GM19467 (cell line): ENCODE measurements at regions not wholly inside any gene's neighbourhood (a gene's known extent, or its start where the extent isn't known, plus 50 kb on each side); places are given as distances from the start of the nearest gene placed in this dataset.
"Not testable (repeated sequence)": the region's sequence is repeated elsewhere in the genome, so short reads cannot be mapped to it uniquely, and the experiment has no call there.

Experiments
- ATAC-seq: cut with Tn5 transposase; IDR thresholded peaks from one replicate; pipeline ENCODE4 v1.9.1; 2021; ENCODE audit warnings: mild to moderate bottlenecking, moderate library complexity; ENCODE audit not compliant: unreplicated experiment

DNA sequence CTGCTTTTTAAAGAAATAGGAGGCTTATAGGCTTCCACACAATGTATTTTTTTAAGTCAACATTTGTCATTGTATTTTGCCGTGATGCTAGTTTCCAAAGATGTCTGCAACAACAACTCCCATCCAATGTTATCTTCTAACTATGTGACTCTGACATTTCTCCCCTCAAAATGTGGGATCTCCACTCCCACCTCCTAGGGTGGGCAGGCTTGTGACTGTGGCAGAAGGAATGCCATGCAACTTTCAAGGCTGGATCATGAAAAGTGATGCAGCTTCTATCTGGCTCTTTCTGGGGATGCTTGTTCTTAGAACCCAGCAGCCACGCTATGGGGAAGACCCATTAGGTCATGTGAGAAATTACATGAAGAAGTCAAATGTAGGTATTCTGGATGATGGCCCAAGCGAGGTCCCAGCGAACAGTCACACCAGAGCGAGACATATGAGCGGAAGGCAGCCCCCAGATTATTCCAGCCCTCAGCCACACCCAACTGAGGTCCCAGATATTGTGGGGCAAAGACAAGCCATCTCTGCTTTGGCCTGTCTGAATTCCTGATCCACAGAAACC is 124.3 kb downstream of the BDH1 start:
- no peak for ATAC-seq

DNA sequence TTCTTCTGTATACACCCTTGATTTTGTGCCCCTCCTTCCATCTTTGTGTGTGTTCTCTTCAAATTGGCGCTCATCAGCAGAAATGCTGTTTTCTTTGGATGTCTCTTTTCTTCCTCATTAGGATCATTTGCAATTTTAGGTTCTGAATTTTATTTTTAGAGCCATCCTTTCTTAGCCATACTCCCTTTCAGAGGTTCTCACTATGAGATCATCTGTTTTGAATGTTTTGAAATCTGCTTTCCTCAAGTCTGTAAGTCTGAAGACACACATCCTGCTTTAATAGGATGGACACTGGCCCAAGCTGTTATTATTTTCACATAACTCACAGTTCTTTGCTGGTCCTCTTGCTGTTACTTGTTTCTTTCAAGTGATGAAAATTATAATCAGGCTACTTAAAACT is 124.8 kb downstream of the BDH1 start:
- ATAC-seq, result no peak

DNA sequence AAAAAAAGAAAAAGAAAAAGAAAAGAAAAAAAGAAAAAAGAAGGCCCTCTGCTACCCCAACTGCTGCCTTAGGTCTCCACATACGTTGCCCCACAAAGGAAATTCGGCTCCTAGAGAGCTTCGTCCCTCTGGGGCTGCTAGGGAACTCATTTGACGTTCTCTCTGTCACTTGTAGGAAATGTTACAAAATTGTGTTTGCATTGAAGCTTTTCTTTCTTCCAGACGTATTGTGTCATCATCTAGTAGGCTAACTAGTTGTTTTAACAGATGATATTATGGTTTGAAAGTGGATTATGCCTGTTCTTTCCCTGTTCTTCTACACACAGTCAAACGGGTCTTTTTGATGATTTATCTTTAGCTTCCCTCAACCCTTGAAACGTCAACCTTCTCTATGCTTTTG is 125.3 kb downstream of the BDH1 start:
- no peak for ATAC-seq

DNA sequence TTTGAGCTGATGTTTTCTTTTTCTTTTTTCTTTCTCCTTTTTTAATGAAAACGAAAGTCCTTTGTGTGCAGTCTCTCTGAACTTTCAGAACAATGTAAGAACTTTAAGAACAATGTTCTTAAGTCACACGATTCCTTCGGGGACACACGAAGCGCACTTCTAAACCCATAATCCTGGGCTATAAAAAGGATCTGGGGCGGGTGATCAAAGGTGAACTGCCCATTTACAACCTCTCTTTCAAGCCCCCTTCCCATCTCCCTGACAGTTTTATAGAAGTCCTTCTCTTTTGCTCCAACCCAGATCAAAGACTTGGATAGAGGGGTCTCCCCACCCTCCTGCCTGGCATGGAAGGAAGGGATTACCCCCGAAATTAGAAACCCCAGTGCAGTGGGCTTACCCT is 126.8 kb downstream of the BDH1 start:
- no peak for ATAC-seq

DNA sequence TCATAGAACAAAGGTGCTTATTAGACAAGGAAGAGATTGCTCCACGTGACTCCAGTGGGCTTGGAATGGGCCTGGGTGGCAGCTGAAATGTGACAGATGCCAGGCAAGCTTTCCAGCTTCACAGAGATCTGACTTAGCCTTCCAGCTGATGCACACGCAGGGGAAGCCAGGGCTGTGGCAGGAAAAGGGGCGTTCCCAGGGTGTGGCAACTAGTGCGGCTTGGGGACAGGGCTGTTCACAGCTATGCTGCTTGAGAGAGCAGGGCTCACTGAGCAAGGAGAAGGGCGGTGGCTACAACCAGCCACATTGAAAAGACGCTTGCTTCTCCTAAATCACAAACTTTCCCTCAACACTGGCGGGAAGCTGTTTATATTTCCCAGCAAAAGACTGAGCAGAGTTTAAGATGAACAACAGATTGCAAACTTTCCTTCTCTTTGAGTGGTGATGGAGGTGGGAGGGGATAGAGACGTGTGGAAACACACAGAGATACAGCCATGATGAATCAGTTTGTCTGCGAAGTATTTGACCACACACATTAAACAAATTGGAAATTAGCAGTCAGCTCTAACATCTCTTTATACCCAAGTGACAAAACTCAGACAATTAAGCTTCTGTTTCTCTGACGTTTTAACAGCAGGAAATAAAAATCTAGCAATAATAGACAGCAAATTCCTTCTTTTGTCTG is 127.5 kb downstream of the BDH1 start:
- no peak for ATAC-seq

DNA sequence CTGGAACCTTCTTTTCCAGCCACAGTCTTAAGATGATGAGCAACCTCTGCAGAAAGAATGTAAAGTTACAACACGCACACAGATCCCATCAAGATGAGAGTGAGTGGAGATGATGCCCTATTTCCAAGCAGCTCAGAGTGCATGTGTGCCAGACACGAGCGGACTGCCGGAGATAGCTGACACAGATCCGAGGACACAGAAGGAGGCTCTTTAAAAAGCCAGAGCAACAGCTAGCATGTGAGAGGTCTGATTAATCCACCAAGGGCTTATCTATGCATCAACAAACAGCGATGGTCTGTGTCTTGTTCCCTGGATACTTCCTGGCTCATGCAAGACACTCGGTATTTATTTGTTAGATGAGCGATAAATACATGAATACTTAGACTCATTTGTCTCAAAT is 128.6 kb upstream of the DLG1 start:
- no peak for ATAC-seq

DNA sequence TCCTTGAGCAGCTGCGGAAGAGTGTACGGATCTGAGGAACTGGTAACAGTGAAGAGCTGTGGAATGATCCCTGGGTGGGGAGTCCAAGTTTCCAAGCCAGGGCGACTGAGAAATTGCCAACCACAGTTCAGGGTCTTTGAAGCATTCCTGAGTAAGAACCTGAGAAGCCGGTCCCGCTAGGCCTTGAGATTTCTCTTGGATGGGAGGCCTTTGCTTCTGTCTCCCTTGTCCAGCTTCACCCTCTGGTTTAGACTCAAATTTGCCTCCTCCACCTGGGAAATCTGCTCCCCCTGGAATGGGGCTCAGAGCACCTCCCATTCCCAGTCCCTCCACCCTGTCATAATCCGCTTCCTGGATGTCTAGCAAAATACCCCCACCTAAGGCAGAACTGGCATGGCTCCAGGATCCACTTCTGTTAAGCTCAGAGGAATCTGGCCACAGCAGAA is 127.7 kb upstream of the DLG1 start:
- no peak for ATAC-seq

DNA sequence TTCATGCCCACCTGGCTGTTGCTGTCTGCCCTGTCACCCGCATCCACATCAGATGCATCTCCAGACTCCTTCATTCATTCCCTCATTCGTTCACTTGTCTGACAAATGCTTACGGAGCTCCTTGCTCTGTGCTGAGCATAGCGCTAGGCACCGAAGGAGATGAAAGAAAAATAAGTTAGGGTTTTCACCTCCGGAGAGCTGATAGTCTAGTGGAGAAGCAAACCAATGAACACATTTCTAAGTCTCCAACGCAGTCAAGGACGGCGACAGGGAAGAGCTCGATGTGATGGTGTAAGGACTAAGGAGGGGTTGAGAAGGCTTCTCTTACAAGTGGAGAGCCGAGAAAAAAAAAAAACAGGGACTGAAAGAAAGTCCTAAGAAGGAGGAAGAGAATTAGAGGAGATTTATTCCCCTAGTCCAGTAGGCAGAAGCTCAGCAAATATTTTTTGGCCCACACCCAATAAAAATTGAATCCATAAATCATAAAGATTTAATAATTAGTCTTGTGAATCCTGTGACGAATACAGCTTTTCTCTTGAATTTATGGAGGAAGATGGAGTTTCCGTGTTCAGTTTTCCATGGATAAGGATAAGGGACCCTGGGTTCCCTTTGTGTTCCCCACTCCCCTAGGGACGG is 127.2 kb upstream of the DLG1 start:
- no peak for ATAC-seq

DNA sequence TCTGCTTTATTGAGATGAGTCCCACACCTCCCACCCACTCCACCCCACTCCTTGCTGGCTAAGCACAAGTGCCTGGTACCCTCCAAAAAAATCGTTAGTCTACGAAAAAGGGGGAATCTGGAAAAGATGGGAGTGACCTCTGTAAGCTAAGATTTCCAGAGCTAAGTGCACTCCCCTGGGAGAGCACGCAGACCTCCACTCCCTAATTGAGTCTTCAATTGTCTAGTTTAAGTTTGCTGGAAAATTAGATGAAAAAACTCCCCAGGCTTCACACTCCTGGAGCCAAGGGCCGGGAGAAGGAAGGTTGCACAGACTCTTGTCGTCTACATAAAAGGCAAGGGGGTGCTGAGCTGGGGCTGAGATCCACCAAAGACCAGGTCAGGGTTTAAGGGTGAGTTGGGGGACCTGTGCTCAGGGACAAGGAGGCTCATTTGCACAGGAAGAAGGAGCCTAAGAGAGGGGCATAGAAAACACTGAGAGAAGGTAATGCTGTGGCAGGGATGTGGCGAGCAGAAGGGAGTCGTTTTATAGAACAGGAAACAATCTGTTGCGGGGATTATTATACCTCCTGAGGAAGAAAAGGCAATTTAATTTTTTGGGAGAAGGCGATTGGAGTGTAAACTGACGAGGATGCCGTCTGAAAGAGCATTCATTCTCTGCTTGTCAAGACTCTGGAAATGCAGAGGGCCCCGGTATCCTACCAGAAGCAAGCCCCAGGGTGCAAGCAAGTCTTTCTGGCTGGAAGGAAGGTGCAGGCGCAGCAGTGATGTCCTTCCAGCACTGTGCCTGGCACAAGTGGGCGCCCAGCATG is 126.5 kb upstream of the DLG1 start:
- no peak for ATAC-seq

DNA sequence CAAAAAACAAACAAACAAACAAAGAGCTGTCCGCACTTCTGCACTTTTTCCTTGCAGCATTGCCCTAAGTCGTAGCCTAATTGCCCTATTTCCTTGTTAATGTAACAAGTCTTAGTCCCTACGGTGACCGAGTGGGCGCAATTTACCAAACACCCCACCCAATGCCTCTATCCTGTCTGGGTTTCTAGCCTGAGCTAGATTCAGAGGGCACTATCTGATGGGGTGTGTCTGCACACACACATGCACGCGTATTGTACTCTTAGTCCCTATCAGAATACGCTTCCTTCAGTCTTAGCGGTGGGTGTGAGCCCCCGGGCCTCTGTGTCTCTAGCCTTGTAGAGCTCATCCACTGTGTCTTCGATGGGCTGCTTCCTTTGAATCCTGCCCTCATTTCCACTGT is 125.9 kb upstream of the DLG1 start:
- no peak for ATAC-seq

DNA sequence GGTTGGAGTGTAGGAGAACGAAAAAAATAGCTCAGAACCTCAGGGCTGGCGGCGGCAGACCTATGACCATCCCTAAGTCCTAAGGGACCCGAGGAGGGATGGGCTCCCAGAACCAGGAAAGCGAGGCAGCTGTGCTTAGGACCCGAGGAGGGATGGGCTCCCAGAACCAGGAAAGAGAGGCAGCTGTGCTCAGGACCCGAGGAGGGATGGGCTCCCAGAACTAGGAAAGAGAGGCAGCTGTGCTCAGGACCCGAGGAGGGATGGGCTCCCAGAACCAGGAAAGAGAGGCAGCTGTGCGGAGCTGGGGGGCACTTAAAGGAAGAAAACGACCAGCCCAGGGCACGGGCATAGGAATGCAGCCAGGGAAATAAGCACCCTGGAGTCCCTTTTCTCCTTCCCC is 125.0 kb upstream of the DLG1 start:
- ATAC-seq, result no peak

DNA sequence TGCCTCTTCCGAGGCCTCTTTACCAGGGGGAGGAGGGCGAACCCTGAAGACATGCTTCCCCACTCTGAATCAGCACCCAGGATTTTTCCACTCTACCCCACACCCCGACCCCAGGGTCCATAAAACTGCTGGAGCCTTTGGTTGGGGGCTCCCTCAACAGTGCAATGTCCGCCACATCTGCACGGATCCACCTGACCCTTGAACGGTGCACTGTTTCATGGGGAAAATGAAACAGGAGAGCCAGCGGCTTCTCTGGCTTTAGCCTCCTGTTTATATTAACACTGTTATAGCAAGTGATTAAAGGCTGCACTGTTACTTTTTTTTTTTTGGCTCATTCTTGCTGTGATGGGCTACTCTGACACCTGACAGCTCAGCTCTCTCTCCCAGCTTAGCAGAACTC is 124.1 kb upstream of the DLG1 start:
- ATAC-seq, result no peak

DNA sequence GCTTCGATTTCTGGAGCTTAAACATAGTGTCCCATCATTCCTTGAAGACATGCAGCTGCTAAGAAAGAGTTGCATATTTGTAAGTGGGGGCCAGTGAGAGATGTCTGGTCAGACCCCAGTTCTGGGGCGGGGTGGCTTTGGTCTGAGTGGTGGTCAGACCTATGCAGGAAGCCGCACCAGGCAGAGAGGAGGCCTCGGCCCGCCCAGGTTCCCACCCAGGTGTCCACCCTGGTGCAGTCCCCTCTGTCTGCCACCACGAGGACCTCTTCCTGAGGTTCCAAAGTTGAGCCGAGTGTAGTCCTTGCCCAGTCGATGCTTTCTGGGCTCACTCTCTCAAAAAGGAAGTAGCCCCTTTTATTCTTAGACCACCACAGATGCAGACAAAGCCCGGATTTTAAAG is 122.6 kb upstream of the DLG1 start:
- no peak for ATAC-seq

DNA sequence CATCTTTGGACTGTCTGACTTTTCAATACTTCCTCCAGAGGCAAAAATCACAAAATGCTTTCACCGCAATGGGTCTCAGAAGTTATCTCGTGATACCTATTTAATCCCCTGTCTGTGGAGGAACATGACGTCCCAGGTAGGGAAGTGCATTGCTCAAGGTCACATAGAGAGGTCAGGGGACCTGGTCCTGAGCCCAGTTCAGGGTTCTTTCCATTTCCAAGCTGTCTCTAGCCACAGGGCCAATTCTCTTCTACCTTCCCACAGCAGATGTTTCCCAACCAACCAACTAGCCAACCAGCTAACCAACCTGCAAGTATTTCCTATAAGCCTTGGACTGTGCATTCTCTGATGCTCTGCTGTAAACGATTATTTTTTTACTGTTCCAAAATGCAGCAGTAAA is 122.2 kb upstream of the DLG1 start:
- no peak for ATAC-seq

DNA sequence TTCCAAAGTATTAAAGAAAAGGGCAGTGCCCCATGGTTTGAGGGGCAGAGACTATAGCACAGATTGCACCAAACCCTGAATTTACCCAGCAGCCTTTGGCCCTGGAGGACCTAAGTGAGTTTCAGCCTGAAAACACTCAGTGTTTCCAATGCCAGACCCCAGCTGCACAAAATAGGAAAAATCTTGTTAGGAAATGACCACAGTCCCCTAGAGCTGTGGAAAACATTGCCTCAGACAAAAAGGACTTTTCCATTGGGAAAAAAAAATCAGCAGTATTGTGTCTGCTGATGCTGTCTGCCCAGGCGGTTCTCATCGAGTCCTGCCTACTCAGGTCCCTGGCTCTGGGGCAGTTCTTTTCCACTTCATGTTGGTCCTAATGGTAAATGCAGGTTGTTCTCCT is 121.7 kb upstream of the DLG1 start:
- ATAC-seq, result no peak

DNA sequence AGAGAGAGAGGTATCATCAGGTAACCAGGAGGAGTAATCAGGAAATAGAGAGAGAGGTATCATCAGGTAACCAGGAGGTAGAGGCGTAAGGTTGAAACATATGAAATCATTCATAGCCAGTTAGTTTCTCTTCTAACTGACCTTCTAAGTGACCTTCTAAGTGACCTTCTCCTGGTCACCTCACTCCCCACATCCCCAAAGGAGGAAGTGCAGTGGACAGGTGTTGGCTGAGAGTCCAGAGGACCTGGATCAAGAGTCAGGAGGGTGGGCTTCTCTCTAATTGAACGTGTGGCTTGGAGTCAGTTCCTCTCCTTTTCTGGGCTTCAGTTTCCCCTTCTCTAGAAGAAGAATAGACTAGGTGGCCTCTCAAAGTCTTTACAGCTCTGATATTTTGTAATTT is 121.3 kb upstream of the DLG1 start:
- no peak for ATAC-seq

DNA sequence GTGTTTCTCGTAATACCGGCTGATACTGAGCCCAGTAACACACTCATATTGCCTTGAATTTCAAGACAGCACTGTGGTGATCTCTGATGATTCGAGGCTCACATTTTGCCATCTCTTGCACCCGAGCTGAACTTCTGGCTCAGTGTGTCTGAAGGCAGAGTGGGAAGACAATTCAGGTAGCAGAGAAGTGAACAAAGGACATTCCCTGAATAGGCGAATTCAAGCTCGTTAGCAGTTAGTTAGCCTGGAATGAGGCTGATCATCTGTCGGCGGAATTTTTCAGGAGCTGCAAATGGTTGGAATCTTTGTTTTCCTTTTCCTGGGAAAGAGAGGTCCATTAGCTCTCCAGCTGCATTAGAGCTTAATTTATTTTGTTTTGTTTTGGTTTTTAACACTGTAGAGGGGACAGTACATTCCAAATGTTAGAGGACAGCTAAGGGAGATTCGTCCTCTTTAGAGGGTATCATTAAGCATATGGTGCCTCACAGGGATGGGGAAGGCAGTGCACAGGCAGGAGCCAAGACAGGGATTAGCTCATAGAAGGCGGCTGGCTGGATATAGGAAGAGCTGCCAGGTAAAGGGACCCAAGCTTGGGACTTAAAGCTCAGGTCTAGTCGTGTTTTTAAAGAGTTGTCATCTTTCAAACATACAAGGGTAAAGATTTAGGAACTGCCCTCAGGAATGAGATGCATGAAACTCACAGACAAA is 119.7 kb upstream of the DLG1 start:
- ATAC-seq, result no peak

DNA sequence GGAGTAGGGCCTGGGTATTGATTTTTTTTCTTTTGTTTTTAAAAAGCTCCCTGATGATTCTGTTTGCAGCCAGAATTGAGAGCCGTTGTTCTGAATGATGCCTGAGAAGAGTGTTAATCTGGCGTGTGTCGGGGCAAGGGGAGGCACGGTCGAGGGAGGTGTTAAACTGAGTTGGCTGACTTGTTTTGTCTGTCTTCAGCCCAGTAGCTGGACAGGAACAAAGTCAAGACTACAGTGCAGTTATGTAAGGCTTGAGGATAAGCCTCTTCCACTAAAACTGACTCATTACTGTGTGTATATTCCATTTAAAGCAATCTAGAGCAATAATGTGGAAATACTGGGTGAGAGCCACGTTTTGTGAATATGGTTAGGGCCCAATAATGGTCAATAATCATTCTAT is 119.0 kb upstream of the DLG1 start:
- ATAC-seq, result no peak

DNA sequence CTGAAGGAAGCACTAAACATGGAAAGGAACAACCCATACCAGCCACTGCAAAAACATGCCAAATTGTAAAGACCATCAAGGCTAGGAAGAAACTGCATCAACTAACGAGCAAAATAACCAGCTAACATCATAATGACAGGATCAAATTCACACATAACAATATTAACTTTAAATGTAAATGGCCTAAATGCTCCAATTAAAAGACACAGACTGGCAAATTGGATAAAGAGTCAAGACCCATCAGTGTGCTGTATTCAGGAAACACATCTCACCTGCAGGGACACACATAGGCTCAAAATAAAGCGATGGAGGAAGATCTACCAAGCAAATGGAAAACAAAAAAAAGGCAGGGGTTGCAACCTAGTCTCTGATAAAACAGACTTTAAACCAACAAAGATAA is 113.5 kb upstream of the DLG1 start:
- not testable (repeated sequence) for ATAC-seq

DNA sequence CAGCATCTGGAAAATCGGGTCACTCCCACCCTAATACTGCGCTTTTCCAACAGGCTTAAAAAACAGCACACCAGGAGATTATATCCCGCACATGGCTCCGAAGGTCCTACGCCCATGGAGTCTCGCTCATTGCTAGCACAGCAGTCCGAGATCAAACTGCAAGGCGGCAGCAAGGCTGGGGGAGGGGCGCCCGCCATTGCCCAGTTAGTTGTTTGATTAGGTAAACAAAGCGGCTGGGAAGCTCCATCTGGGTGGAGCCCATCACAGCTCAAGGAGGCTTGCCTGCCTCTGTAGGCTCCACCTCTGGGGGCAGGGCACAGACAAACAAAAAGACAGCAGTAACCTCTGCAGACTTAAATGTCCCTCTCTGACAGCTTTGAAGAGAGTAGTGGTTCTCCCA is 111.8 kb upstream of the DLG1 start:
- ATAC-seq, result not testable (repeated sequence)
